ENCODE measurements at regions not wholly inside any gene's neighbourhood (a gene's known extent, or its start where the extent isn't known, plus 50 kb on each side); places are given as distances from the start of the nearest gene placed in this dataset.

DNA sequence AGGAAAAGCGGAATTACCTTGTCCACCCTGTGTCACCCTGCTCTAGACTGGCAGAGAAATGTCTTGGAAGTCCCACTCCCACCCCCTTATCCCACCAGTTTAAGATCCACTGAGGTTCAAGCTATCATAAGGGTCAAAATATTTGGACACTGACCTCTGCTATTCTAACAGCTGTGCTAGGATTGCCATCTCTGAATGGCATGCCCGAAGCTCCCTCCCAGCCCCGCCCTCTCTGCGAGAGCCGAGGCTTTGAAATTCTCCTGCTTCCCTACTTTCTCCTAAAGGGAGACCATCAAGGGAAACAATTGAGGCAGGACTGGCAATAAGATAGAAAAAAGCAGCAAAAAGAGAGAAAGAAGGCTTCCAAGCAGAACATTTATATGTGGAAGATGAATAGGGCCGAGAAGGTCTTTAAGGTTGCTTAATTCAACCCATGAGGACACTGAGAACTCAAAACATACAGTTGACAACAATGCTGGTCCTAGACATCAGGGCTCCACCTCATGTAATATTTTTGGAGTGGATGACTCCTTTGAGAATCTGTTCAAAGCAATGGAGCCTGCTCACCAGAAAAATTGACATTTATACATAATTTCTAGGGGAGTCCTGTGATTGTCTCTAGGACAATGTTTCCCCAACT, 338.7 kb upstream of the F9 start:
- TF ChIP-seq, protein P1, sequence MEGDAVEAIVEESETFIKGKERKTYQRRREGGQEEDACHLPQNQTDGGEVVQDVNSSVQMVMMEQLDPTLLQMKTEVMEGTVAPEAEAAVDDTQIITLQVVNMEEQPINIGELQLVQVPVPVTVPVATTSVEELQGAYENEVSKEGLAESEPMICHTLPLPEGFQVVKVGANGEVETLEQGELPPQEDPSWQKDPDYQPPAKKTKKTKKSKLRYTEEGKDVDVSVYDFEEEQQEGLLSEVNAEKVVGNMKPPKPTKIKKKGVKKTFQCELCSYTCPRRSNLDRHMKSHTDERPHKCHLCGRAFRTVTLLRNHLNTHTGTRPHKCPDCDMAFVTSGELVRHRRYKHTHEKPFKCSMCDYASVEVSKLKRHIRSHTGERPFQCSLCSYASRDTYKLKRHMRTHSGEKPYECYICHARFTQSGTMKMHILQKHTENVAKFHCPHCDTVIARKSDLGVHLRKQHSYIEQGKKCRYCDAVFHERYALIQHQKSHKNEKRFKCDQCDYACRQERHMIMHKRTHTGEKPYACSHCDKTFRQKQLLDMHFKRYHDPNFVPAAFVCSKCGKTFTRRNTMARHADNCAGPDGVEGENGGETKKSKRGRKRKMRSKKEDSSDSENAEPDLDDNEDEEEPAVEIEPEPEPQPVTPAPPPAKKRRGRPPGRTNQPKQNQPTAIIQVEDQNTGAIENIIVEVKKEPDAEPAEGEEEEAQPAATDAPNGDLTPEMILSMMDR (CRISPR knock-in tag; IDR thresholded peaks at IDR 0.05): no peak
- no peak for TF ChIP-seq ZNF674 (CRISPR knock-in tag; IDR thresholded peaks at IDR 0.05; ENCODE audit: low read depth)
- TF ChIP-seq KLF12 (CRISPR knock-in tag; IDR thresholded peaks at IDR 0.05; ENCODE audit: borderline replicate concordance): no peak
- TF ChIP-seq POLR2A (IDR thresholded peaks at IDR 0.05; ENCODE audit: insufficient read depth in 1 of 2, low read depth in 2 of 2, low read length in 2 of 2): no peak
- TF ChIP-seq, protein P2, sequence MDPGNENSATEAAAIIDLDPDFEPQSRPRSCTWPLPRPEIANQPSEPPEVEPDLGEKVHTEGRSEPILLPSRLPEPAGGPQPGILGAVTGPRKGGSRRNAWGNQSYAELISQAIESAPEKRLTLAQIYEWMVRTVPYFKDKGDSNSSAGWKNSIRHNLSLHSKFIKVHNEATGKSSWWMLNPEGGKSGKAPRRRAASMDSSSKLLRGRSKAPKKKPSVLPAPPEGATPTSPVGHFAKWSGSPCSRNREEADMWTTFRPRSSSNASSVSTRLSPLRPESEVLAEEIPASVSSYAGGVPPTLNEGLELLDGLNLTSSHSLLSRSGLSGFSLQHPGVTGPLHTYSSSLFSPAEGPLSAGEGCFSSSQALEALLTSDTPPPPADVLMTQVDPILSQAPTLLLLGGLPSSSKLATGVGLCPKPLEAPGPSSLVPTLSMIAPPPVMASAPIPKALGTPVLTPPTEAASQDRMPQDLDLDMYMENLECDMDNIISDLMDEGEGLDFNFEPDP (CRISPR knock-in tag; conservative IDR thresholded peaks at IDR 0.05): no peak
- no peak for TF ChIP-seq GABPA (IDR thresholded peaks at IDR 0.05; ENCODE audit: low read depth, low read length)
- no peak for TF ChIP-seq GABPA (CRISPR knock-in tag; IDR thresholded peaks at IDR 0.05; ENCODE audit: low read depth)
- TF ChIP-seq ZNF121 (CRISPR knock-in tag; IDR thresholded peaks at IDR 0.05): no peak
- TF ChIP-seq, protein P3, sequence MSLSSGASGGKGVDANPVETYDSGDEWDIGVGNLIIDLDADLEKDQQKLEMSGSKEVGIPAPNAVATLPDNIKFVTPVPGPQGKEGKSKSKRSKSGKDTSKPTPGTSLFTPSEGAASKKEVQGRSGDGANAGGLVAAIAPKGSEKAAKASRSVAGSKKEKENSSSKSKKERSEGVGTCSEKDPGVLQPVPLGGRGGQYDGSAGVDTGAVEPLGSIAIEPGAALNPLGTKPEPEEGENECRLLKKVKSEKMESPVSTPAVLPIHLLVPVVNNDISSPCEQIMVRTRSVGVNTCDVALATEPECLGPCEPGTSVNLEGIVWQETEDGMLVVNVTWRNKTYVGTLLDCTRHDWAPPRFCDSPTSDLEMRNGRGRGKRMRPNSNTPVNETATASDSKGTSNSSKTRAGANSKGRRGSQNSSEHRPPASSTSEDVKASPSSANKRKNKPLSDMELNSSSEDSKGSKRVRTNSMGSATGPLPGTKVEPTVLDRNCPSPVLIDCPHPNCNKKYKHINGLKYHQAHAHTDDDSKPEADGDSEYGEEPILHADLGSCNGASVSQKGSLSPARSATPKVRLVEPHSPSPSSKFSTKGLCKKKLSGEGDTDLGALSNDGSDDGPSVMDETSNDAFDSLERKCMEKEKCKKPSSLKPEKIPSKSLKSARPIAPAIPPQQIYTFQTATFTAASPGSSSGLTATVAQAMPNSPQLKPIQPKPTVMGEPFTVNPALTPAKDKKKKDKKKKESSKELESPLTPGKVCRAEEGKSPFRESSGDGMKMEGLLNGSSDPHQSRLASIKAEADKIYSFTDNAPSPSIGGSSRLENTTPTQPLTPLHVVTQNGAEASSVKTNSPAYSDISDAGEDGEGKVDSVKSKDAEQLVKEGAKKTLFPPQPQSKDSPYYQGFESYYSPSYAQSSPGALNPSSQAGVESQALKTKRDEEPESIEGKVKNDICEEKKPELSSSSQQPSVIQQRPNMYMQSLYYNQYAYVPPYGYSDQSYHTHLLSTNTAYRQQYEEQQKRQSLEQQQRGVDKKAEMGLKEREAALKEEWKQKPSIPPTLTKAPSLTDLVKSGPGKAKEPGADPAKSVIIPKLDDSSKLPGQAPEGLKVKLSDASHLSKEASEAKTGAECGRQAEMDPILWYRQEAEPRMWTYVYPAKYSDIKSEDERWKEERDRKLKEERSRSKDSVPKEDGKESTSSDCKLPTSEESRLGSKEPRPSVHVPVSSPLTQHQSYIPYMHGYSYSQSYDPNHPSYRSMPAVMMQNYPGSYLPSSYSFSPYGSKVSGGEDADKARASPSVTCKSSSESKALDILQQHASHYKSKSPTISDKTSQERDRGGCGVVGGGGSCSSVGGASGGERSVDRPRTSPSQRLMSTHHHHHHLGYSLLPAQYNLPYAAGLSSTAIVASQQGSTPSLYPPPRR (CRISPR knock-in tag; IDR thresholded peaks at IDR 0.05; ENCODE audit: borderline replicate concordance): no peak

Measured in HepG2 (cell line).